Neural cell (in vitro differentiated cells): ENCODE measurements at regions not wholly inside any gene's neighbourhood (a gene's known extent, or its start where the extent isn't known, plus 50 kb on each side); places are given as distances from the start of the nearest gene placed in this dataset.

Experiments used
- EP300 ChIP-seq: fragments of 450-650 bp; conservative IDR thresholded peaks from 2 replicates; pipeline ENCODE4 v1.6.1; 2014; ENCODE audit warnings: antibody characterized with exemption, mild to moderate bottlenecking, moderate library complexity; ENCODE audit not compliant: poor library complexity, severe bottlenecking
- EZH2 ChIP-seq: fragments of 200-600, 300-800 bp; shearing (Covaris generic), sonication (generic); IDR thresholded peaks from 2 replicates; pipeline ENCODE4 v1.6.1; 2014; ENCODE audit warnings: antibody characterized with exemption, low read length, borderline replicate concordance, mild to moderate bottlenecking; ENCODE audit not compliant: insufficient read depth, poor library complexity, severe bottlenecking
- POLR2AphosphoS5 ChIP-seq: IDR thresholded peaks from 2 replicates; pipeline ENCODE4 v1.6.1; 2012
- RAD21 ChIP-seq: fragments of 450-650 bp; conservative IDR thresholded peaks from 2 replicates; pipeline ENCODE4 v1.6.1; 2014; ENCODE audit warnings: antibody characterized with exemption, mild to moderate bottlenecking, moderate library complexity
- SMC3 ChIP-seq: fragments of 450-650 bp; conservative IDR thresholded peaks from 2 replicates; pipeline ENCODE4 v1.6.1; 2014; ENCODE audit warnings: antibody characterized with exemption, mild to moderate bottlenecking, moderate library complexity; ENCODE audit not compliant: poor library complexity
- TF ChIP-seq, protein P1 (sequence below): fragments of 450-650 bp; IDR thresholded peaks from 2 replicates; pipeline ENCODE4 v1.5.1; 2014; ENCODE audit warnings: antibody characterized with exemption, mild to moderate bottlenecking, moderate library complexity; ENCODE audit not compliant: poor library complexity, severe bottlenecking

DNA sequence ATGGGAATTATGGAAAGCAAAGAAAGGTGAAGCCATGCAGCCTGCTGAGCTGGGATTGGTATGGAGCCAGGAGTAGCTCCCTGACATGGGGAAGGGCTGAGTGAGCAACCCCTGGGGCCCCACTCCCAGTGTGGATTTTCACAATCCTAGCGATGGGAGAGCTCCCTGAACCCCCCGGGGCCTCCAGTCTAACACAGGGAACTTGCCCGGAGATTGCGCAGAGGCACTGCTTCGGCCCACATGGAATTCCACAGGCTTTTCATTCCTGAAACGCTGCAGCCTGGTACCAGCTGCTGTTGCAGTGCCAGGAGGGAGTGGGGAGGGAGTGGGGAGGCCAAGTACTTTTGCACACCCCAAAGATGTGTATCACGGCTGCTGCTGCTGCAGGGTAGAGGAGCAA lies 110.4 kb upstream of the C21orf91 start:
- TF ChIP-seq POLR2AphosphoS5 (no peak), EZH2 (no peak), RAD21 (no peak), SMC3 (no peak), EP300 (no peak)
- TF ChIP-seq, protein P1, sequence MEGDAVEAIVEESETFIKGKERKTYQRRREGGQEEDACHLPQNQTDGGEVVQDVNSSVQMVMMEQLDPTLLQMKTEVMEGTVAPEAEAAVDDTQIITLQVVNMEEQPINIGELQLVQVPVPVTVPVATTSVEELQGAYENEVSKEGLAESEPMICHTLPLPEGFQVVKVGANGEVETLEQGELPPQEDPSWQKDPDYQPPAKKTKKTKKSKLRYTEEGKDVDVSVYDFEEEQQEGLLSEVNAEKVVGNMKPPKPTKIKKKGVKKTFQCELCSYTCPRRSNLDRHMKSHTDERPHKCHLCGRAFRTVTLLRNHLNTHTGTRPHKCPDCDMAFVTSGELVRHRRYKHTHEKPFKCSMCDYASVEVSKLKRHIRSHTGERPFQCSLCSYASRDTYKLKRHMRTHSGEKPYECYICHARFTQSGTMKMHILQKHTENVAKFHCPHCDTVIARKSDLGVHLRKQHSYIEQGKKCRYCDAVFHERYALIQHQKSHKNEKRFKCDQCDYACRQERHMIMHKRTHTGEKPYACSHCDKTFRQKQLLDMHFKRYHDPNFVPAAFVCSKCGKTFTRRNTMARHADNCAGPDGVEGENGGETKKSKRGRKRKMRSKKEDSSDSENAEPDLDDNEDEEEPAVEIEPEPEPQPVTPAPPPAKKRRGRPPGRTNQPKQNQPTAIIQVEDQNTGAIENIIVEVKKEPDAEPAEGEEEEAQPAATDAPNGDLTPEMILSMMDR: no peak
